Neural progenitor cell (in vitro differentiated cells): ENCODE measurements at regions not wholly inside any gene's neighbourhood (a gene's known extent, or its start where the extent isn't known, plus 50 kb on each side); places are given as distances from the start of the nearest gene placed in this dataset.

Experiments used
- DNase-seq: peaks from one replicate; pipeline ENCODE4 v3.0.0-alpha.2; 2016; ENCODE audit warnings: low spot score
- H2AFZ ChIP-seq: fragments of 200-600 bp; sonication (generic); replicated peaks from 2 replicates; pipeline ENCODE4 v1.6.1; 2016; ENCODE audit warnings: antibody characterized with exemption
- H3F3A ChIP-seq: fragments of 200-600 bp; sonication (generic); 2 replicates; pipeline ENCODE4 v1.6.1; 2016; ENCODE audit warnings: antibody characterized with exemption, low read depth
- H3K27ac ChIP-seq: fragments of 200-600 bp; sonication (generic); 2 replicates; pipeline ENCODE4 v1.5.1; 2016; ENCODE audit warnings: mild to moderate bottlenecking
- H3K27me3 ChIP-seq: fragments of 200-600 bp; sonication (generic); 2 replicates; pipeline ENCODE4 v1.6.1; 2016; ENCODE audit warnings: mild to moderate bottlenecking, moderate library complexity
- H3K36me3 ChIP-seq: fragments of 200-600 bp; sonication (generic); 2 replicates; pipeline ENCODE4 v1.5.1; 2016
- H3K4me1 ChIP-seq: fragments of 200-600 bp; sonication (generic); 2 replicates; pipeline ENCODE4 v1.6.1; 2016; ENCODE audit warnings: mixed run types
- H3K4me2 ChIP-seq: fragments of 200-600 bp; sonication (generic); 2 replicates; pipeline ENCODE4 v1.6.1; 2016
- H3K4me3 ChIP-seq: fragments of 200-600 bp; sonication (generic); 2 replicates; pipeline ENCODE4 v1.5.1; 2016
- H3K79me2 ChIP-seq: fragments of 200-600 bp; sonication (generic); 2 replicates; pipeline ENCODE4 v1.6.1; 2016; ENCODE audit warnings: low read depth
- H3K9ac ChIP-seq: fragments of 200-600 bp; sonication (generic); 2 replicates; pipeline ENCODE4 v1.6.1; 2016
- H3K9me3 ChIP-seq: fragments of 200-600 bp; sonication (generic); 2 replicates; pipeline ENCODE4 v1.5.1; 2016; ENCODE audit warnings: low read depth
- H4K20me1 ChIP-seq: fragments of 200-600 bp; sonication (generic); 2 replicates; pipeline ENCODE4 v1.6.1; 2016; ENCODE audit warnings: low read depth
- H3K27ac Mint-ChIP-seq: 3 replicates; pipeline ENCODE4 v1.8.0; 2021; ENCODE audit warnings: mixed read lengths
- H3K27me3 Mint-ChIP-seq: 2 replicates; pipeline ENCODE4 v1.8.0; 2022; ENCODE audit warnings: low read depth, mild to moderate bottlenecking, inconsistent platforms, moderate library complexity, mixed read lengths; ENCODE audit not compliant: insufficient read depth
- H3K36me3 Mint-ChIP-seq: 3 replicates; pipeline ENCODE4 v1.8.0; 2021; ENCODE audit warnings: mixed read lengths
- H3K4me1 Mint-ChIP-seq: 3 replicates; pipeline ENCODE4 v1.8.0; 2021; ENCODE audit warnings: mixed read lengths
- H3K4me3 Mint-ChIP-seq: 3 replicates; pipeline ENCODE4 v1.8.0; 2021; ENCODE audit warnings: mild to moderate bottlenecking, moderate library complexity, mixed read lengths
- H3K9me3 Mint-ChIP-seq: 3 replicates; pipeline ENCODE4 v1.8.0; 2020; ENCODE audit warnings: mixed read lengths
- EZH2 ChIP-seq: fragments of 200-600 bp; sonication (generic); IDR thresholded peaks from 2 replicates; pipeline ENCODE4 v1.6.1; 2017; ENCODE audit warnings: antibody characterized with exemption, mild to moderate bottlenecking, moderate library complexity
- EZH2phosphoT487 ChIP-seq: fragments of 200-600 bp; sonication (generic); IDR thresholded peaks from 2 replicates; pipeline ENCODE4 v1.6.1; 2017; ENCODE audit warnings: antibody characterized with exemption
- TF ChIP-seq, protein P1 (sequence below): fragments of 200-600 bp; sonication (generic); IDR thresholded peaks from 2 replicates; pipeline ENCODE4 v1.5.1; 2017; ENCODE audit warnings: antibody characterized with exemption, mild to moderate bottlenecking

DNA sequence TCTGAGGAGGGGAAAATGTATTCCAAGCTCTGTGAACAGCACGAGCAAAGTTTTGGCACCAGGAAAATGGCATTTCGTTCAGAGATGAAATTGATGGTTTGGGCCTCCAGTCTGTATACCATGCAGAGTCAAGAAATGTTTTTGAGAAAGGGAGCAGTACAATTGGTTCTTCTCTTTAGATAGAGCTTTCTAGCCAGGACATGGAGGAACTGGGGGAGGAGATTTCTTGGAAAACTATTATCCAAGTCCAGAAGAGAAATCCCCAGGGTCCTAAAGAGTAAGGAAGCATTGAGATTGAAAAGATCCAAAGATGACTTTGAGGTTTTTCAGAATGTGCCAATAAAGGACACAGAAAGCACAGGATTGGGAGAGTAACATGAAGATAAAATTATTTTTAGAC lies 432.4 kb downstream of the TNS1 start:
- Histone ChIP-seq H3K9me3 (no peaks in the 10 kb centered on the region), H3K4me3 (no peak overlapping the region), H3K36me3 (no peaks in the 10 kb centered on the region), H4K20me1 (no peaks in the 10 kb centered on the region), H3K79me2 (no peaks in the 10 kb centered on the region), H3K4me1 (no peaks in the 10 kb centered on the region), H3K27ac (no peak overlapping the region), H2AFZ (no peak overlapping the region), H3K27me3 (no peaks in the 10 kb centered on the region), H3F3A (no peaks in the 10 kb centered on the region), H3K9ac (no peak overlapping the region), H3K4me2 (no peak overlapping the region)
- TF ChIP-seq, protein P1, sequence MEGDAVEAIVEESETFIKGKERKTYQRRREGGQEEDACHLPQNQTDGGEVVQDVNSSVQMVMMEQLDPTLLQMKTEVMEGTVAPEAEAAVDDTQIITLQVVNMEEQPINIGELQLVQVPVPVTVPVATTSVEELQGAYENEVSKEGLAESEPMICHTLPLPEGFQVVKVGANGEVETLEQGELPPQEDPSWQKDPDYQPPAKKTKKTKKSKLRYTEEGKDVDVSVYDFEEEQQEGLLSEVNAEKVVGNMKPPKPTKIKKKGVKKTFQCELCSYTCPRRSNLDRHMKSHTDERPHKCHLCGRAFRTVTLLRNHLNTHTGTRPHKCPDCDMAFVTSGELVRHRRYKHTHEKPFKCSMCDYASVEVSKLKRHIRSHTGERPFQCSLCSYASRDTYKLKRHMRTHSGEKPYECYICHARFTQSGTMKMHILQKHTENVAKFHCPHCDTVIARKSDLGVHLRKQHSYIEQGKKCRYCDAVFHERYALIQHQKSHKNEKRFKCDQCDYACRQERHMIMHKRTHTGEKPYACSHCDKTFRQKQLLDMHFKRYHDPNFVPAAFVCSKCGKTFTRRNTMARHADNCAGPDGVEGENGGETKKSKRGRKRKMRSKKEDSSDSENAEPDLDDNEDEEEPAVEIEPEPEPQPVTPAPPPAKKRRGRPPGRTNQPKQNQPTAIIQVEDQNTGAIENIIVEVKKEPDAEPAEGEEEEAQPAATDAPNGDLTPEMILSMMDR, result no peak
- no peak for TF ChIP-seq EZH2
- TF ChIP-seq EZH2phosphoT487, result no peak
- H3K27me3 Mint-ChIP-seq, result peaks cover 2% of the 10 kb centered on the region
- no peak overlapping the region for H3K27ac Mint-ChIP-seq
- H3K36me3 Mint-ChIP-seq, result no peaks in the 10 kb centered on the region
- no peak overlapping the region for H3K4me3 Mint-ChIP-seq
- DNase-seq, result no peak
- no peaks in the 10 kb centered on the region for H3K4me1 Mint-ChIP-seq
- H3K9me3 Mint-ChIP-seq, result peaks cover 4% of the 10 kb centered on the region

DNA sequence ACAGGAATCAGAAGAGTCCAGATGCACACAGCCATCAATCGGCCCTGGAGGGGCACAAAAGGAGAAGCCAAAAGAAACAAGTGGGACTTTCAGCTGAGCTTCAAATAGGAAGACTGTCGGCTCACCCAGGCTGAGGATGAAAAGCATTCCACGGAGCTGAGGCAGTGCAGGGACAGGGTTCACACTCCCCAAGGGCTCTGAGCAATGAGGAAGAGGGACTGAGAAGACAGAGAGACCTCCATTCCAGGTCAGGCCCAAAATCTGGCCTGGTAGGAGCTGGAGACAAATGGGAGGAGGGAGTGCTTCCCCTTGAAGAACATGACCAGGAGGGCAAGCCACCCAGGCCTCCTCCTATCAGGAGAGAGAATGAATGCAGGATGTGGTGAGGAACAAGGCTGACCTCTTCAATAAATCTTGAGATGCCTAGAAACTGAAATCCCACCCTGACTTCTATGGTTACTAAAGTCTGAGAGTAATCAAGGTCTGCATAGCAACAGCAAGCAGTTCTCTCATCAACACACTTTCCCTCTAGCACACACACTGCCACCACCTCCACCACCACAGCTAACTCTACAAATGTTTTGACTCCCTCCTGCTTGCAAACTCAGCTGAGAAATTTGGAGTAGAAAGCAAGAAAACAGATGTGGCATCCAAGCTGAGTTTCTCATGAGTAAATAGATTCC lies 434.4 kb downstream of the TNS1 start:
- H3K79me2 ChIP-seq, result no peaks in the 10 kb centered on the region
- no peaks in the 10 kb centered on the region for H3K36me3 ChIP-seq
- no peaks in the 10 kb centered on the region for H3K9me3 ChIP-seq
- TF ChIP-seq EZH2phosphoT487 (no peak), EZH2 (no peak)
- TF ChIP-seq, protein P1, result no peak
- Mint-ChIP-seq H3K36me3 (no peaks in the 10 kb centered on the region), H3K27ac (peak overlapping the region; percentile 64), H3K9me3 (peaks cover 4% of the 10 kb centered on the region), H3K4me1 (no peaks in the 10 kb centered on the region), H3K4me3 (no peak overlapping the region), H3K27me3 (peaks cover 2% of the 10 kb centered on the region)
- H3K4me1 ChIP-seq, result no peaks in the 10 kb centered on the region
- H3K9ac ChIP-seq, result no peak overlapping the region
- no peak overlapping the region for H3K4me3 ChIP-seq
- H3K27ac ChIP-seq, result no peak overlapping the region
- H4K20me1 ChIP-seq, result no peaks in the 10 kb centered on the region
- no peaks in the 10 kb centered on the region for H3K27me3 ChIP-seq
- H2AFZ ChIP-seq, result no peak overlapping the region
- H3K4me2 ChIP-seq, result no peak overlapping the region
- DNase-seq, result no peak
- H3F3A ChIP-seq, result no peaks in the 10 kb centered on the region

DNA sequence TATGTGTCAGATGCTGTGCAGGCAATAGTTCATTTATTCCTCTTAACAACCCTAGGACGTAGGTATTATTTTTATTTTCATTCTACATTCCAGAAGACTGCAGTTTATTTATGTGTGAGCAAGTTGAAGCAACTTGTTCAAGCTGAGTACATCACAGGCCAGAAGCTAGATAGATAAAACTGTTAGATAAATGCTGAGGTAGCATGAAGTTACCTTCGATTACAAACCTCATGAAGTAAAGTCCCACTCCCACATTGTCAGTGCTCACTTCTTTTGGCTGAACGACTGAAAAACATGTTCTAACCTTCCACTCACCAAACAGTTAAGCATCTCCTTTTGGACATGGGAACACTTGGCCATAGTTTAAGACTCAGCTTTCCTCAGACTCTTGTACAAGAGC lies 439.2 kb downstream of the TNS1 start:
- H3F3A ChIP-seq, result no peaks in the 10 kb centered on the region
- H3K27ac Mint-ChIP-seq, result no peak overlapping the region
- H4K20me1 ChIP-seq, result no peaks in the 10 kb centered on the region
- no peaks in the 10 kb centered on the region for H3K27me3 ChIP-seq
- H3K9me3 ChIP-seq, result no peaks in the 10 kb centered on the region
- H3K27ac ChIP-seq, result no peak overlapping the region
- no peak for DNase-seq
- peaks cover 11% of the 10 kb centered on the region for H3K9me3 Mint-ChIP-seq
- no peak overlapping the region for H2AFZ ChIP-seq
- peaks cover 4% of the 10 kb centered on the region for H3K36me3 Mint-ChIP-seq
- no peak overlapping the region for H3K4me3 ChIP-seq
- H3K4me2 ChIP-seq, result no peak overlapping the region
- H3K4me3 Mint-ChIP-seq, result no peak overlapping the region
- H3K27me3 Mint-ChIP-seq, result peaks cover 10% of the 10 kb centered on the region
- H3K9ac ChIP-seq, result no peak overlapping the region
- no peak for TF ChIP-seq EZH2
- no peaks in the 10 kb centered on the region for H3K4me1 Mint-ChIP-seq
- no peaks in the 10 kb centered on the region for H3K36me3 ChIP-seq
- H3K4me1 ChIP-seq, result no peaks in the 10 kb centered on the region
- no peaks in the 10 kb centered on the region for H3K79me2 ChIP-seq

DNA sequence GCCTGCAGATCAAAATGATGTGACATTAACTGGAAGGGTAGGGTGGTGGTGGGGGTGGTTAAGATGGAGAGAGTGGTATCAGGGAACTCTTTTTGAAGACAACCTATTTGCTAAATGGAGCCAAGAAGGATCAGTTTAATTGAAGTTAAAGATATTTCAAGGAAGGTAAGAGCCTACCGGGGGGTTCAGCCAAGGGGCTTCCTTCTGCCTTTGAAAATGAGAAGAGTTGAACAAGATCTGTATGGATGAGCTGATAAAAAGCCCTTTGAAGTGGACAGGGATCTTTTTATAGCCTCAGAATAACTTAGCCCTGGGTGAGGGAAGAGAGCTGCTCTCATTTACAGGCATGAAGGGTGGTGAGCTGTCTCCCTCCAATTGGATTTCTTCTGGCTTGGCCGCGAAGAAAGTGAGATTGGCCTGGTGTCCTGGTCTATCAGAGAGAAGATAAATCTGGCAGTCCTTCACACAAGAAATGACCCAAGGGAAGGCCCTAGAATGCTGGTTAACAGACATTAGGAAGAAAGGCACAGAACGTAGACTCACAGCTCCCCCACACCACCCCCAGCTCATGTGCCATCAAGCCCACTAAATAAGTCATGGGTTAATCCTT lies 439.8 kb downstream of the TNS1 start:
- Histone ChIP-seq H3K9ac (no peak overlapping the region), H3K4me2 (no peak overlapping the region), H3K79me2 (no peaks in the 10 kb centered on the region), H3F3A (no peaks in the 10 kb centered on the region), H3K4me1 (no peaks in the 10 kb centered on the region), H3K4me3 (no peak overlapping the region), H3K27ac (no peak overlapping the region), H2AFZ (no peak overlapping the region), H3K27me3 (no peaks in the 10 kb centered on the region), H3K36me3 (no peaks in the 10 kb centered on the region), H3K9me3 (no peaks in the 10 kb centered on the region), H4K20me1 (no peaks in the 10 kb centered on the region)
- Mint-ChIP-seq H3K9me3 (peaks cover 11% of the 10 kb centered on the region), H3K36me3 (peaks cover 4% of the 10 kb centered on the region), H3K4me1 (no peaks in the 10 kb centered on the region), H3K27me3 (peaks cover 10% of the 10 kb centered on the region), H3K27ac (no peak overlapping the region), H3K4me3 (no peak overlapping the region)
- TF ChIP-seq, protein P1, result no peak
- TF ChIP-seq EZH2phosphoT487, result no peak
- DNase-seq, result no peak
